Muscle layer of colon (tissue), 2 donors: ENCODE measurements at regions not wholly inside any gene's neighbourhood (a gene's known extent, or its start where the extent isn't known, plus 50 kb on each side); places are given as distances from the start of the nearest gene placed in this dataset.

ENCODE experiments used
- H3K27ac ChIP-seq: one replicate; pipeline ENCODE4 v1.7.0; 2013; ENCODE audit warnings: low read depth, mild to moderate bottlenecking, low read length, moderate library complexity
- H3K27me3 ChIP-seq, 2 donors: one replicate each; pipeline ENCODE4 v1.7.0; 2013; ENCODE audit warnings: low read length in 2 of 2, mild to moderate bottlenecking in 2 of 2; ENCODE audit not compliant: insufficient read depth in 2 of 2, control insufficient read depth in 1 of 2
- H3K36me3 ChIP-seq: one replicate; pipeline ENCODE4 v1.7.0; 2013; ENCODE audit warnings: mild to moderate bottlenecking, low read length; ENCODE audit not compliant: insufficient read depth
- H3K4me1 ChIP-seq: one replicate; pipeline ENCODE4 v1.7.0; 2013; ENCODE audit warnings: mild to moderate bottlenecking, low read length; ENCODE audit not compliant: insufficient read depth
- H3K4me3 ChIP-seq, 2 donors: one replicate each; pipeline ENCODE4 v1.7.0; 2013; ENCODE audit warnings: low read length in 2 of 2, low read depth in 1 of 2, mild to moderate bottlenecking in 1 of 2, moderate library complexity in 1 of 2
- H3K9ac ChIP-seq: one replicate; pipeline ENCODE4 v1.7.0; 2013; ENCODE audit warnings: low read length
- H3K9me3 ChIP-seq: one replicate; pipeline ENCODE4 v1.7.0; 2013; ENCODE audit warnings: mild to moderate bottlenecking, low read length
- donor health status: abdominal sarcoma.
- donor health status: Adenocarcinoma of cecum.

GRCh38 chr9:14421291-14421690, 107.3 kb upstream of the NFIB start:
- Histone ChIP-seq H3K27ac (no peak overlapping the region), H3K4me1 (peaks cover 13% of the 10 kb centered on the region), H3K27me3 (no peaks in the 10 kb centered on the region), H3K4me3 (no peak overlapping the region), H3K9ac (no peak overlapping the region), H3K9me3 (no peaks in the 10 kb centered on the region), H3K36me3 (no peaks in the 10 kb centered on the region)

GRCh38 chr9:14418941-14419937, 105.3 kb upstream of the NFIB start:
- no peaks in the 10 kb centered on the region for H3K36me3 ChIP-seq
- H3K9ac ChIP-seq = no peak overlapping the region
- no peak overlapping the region for H3K27ac ChIP-seq
- peak overlapping the region; percentile 11 to 39 for H3K4me3 ChIP-seq
- peaks cover 13% of the 10 kb centered on the region for H3K4me1 ChIP-seq
- no peaks in the 10 kb centered on the region for H3K27me3 ChIP-seq
- H3K9me3 ChIP-seq = no peaks in the 10 kb centered on the region

- H3K36me3 ChIP-seq = no peaks in the 10 kb centered on the region
- no peaks in the 10 kb centered on the region for H3K27me3 ChIP-seq
- no peaks in the 10 kb centered on the region for H3K9me3 ChIP-seq
- no peak overlapping the region for H3K4me3 ChIP-seq
- H3K4me1 ChIP-seq = peaks cover 13% of the 10 kb centered on the region
- H3K27ac ChIP-seq = no peak overlapping the region
- no peak overlapping the region for H3K9ac ChIP-seq
Observed at GRCh38 chr9:14418301-14418940, 104.5 kb upstream of the NFIB start.

GRCh38 chr9:14417237-14417636, 103.3 kb upstream of the NFIB start:
- Histone ChIP-seq H3K27ac (no peak overlapping the region), H3K9me3 (no peaks in the 10 kb centered on the region), H3K4me3 (no peak overlapping the region), H3K4me1 (peaks cover 13% of the 10 kb centered on the region), H3K9ac (no peak overlapping the region), H3K27me3 (no peaks in the 10 kb centered on the region), H3K36me3 (no peaks in the 10 kb centered on the region)

- H3K27me3 ChIP-seq = no peaks in the 10 kb centered on the region
- no peak overlapping the region for H3K27ac ChIP-seq
- no peak overlapping the region for H3K4me3 ChIP-seq
- H3K36me3 ChIP-seq = no peaks in the 10 kb centered on the region
- no peak overlapping the region for H3K9ac ChIP-seq
- peaks cover 13% of the 10 kb centered on the region for H3K4me1 ChIP-seq
- no peaks in the 10 kb centered on the region for H3K9me3 ChIP-seq
Observed at GRCh38 chr9:14415947-14416346, 102.0 kb upstream of the NFIB start.

GRCh38 chr9:14413812-14414211, 99.9 kb upstream of the NFIB start:
- H3K9ac ChIP-seq = no peak overlapping the region
- H3K27me3 ChIP-seq = no peaks in the 10 kb centered on the region
- no peak overlapping the region for H3K4me3 ChIP-seq
- H3K4me1 ChIP-seq = peaks cover 3% of the 10 kb centered on the region
- H3K27ac ChIP-seq = no peak overlapping the region
- H3K9me3 ChIP-seq = no peaks in the 10 kb centered on the region
- H3K36me3 ChIP-seq = no peaks in the 10 kb centered on the region

GRCh38 chr9:14412775-14413174, 98.8 kb upstream of the NFIB start:
- H3K36me3 ChIP-seq = no peaks in the 10 kb centered on the region

GRCh38 chr9:14406463-14406862, 92.5 kb upstream of the NFIB start:
- H3K4me3 ChIP-seq = no peak overlapping the region
- H3K36me3 ChIP-seq = no peaks in the 10 kb centered on the region
- no peaks in the 10 kb centered on the region for H3K4me1 ChIP-seq
- H3K9ac ChIP-seq = no peak overlapping the region
- no peak overlapping the region for H3K27ac ChIP-seq
- no peaks in the 10 kb centered on the region for H3K27me3 ChIP-seq
- no peaks in the 10 kb centered on the region for H3K9me3 ChIP-seq

More at GRCh38 chr9:14412775-14413174, 98.8 kb upstream of the NFIB start:
- Histone ChIP-seq H3K27me3 (no peaks in the 10 kb centered on the region), H3K9me3 (no peaks in the 10 kb centered on the region), H3K4me3 (no peak overlapping the region), H3K4me1 (no peaks in the 10 kb centered on the region), H3K9ac (no peak overlapping the region), H3K27ac (no peak overlapping the region)

GRCh38 chr9:14405176-14405706, 91.3 kb upstream of the NFIB start:
- Histone ChIP-seq H3K27ac (no peak overlapping the region), H3K4me3 (no peak overlapping the region), H3K27me3 (no peaks in the 10 kb centered on the region), H3K4me1 (peaks cover 3% of the 10 kb centered on the region), H3K9me3 (no peaks in the 10 kb centered on the region), H3K9ac (no peak overlapping the region), H3K36me3 (no peaks in the 10 kb centered on the region)

GRCh38 chr9:14403081-14403480, 89.1 kb upstream of the NFIB start:
- no peak overlapping the region for H3K4me3 ChIP-seq
- H3K9me3 ChIP-seq = no peaks in the 10 kb centered on the region

GRCh38 chr9:14402583-14402982, 88.6 kb upstream of the NFIB start:
- H3K36me3 ChIP-seq = no peaks in the 10 kb centered on the region
- H3K4me1 ChIP-seq = peaks cover 10% of the 10 kb centered on the region
- H3K27me3 ChIP-seq = no peaks in the 10 kb centered on the region
- H3K4me3 ChIP-seq = no peak overlapping the region
- no peak overlapping the region for H3K27ac ChIP-seq
- H3K9ac ChIP-seq = no peak overlapping the region
- no peaks in the 10 kb centered on the region for H3K9me3 ChIP-seq

More at GRCh38 chr9:14403081-14403480, 89.1 kb upstream of the NFIB start:
- Histone ChIP-seq H3K27ac (no peak overlapping the region), H3K36me3 (no peaks in the 10 kb centered on the region), H3K9ac (no peak overlapping the region), H3K4me1 (peaks cover 10% of the 10 kb centered on the region), H3K27me3 (no peaks in the 10 kb centered on the region)
